Right kidney (tissue), 1 donor: ENCODE measurements at regions not wholly inside any gene's neighbourhood (a gene's known extent, or its start where the extent isn't known, plus 50 kb on each side); places are given as distances from the start of the nearest gene placed in this dataset.

Experiments
- DNase-seq: peaks from one replicate; pipeline ENCODE4 v3.0.0-alpha.2; 2016

- DNase-seq, result no peak
These were observed 451.3 kb downstream of the NTRK3 start for GRCh38 chr15:87805117-87805820.

- no peak for DNase-seq
These were observed 452.1 kb downstream of the NTRK3 start for GRCh38 chr15:87804451-87804850.

GRCh38 chr15:87799838-87800237 is 456.7 kb downstream of the NTRK3 start:
- no peak for DNase-seq

GRCh38 chr15:87799428-87799827 is 457.1 kb downstream of the NTRK3 start:
- DNase-seq, result no peak

- no peak for DNase-seq
These were observed 462.8 kb downstream of the NTRK3 start for GRCh38 chr15:87793725-87794124.

- no peak for DNase-seq
These were observed 464.1 kb downstream of the NTRK3 start for GRCh38 chr15:87792250-87793040.

- DNase-seq, result no peak
These were observed 474.4 kb downstream of the NTRK3 start for GRCh38 chr15:87781959-87782625.

GRCh38 chr15:87779746-87780145 is 476.8 kb downstream of the NTRK3 start:
- DNase-seq, result no peak

GRCh38 chr15:87778358-87778757 is 478.2 kb downstream of the NTRK3 start:
- no peak for DNase-seq

GRCh38 chr15:87777054-87777561 is 479.4 kb downstream of the NTRK3 start:
- DNase-seq, result no peak

- no peak for DNase-seq
These were observed 489.0 kb downstream of the NTRK3 start for GRCh38 chr15:87767516-87767915.

- no peak for DNase-seq
These were observed 491.9 kb downstream of the NTRK3 start for GRCh38 chr15:87764461-87765240.

- DNase-seq, result no peak
These were observed 492.7 kb downstream of the NTRK3 start for GRCh38 chr15:87763837-87764236.

GRCh38 chr15:87761736-87762509 is 494.6 kb downstream of the NTRK3 start:
- no peak for DNase-seq

- no peak for DNase-seq
These were observed 495.8 kb downstream of the NTRK3 start for GRCh38 chr15:87760547-87761314.

- DNase-seq, result no peak
These were observed 497.6 kb downstream of the NTRK3 start for GRCh38 chr15:87758794-87759418.

GRCh38 chr15:87757084-87757483 is 499.5 kb downstream of the NTRK3 start:
- DNase-seq, result no peak

- DNase-seq, result no peak
These were observed 500.5 kb downstream of the NTRK3 start for GRCh38 chr15:87756072-87756471.

- DNase-seq, result no peak
These were observed 501.3 kb downstream of the NTRK3 start for GRCh38 chr15:87755226-87755625.

- DNase-seq, result no peak
These were observed 503.0 kb downstream of the NTRK3 start for GRCh38 chr15:87753539-87753938.
